CD4-positive, alpha-beta T cell (primary cell): ENCODE measurements at regions not wholly inside any gene's neighbourhood (a gene's known extent, or its start where the extent isn't known, plus 50 kb on each side); places are given as distances from the start of the nearest gene placed in this dataset.

Source experiments
- ATAC-seq: fragments of 200-7000 bp; cut with Tn5 transposase; one replicate; pipeline ENCODE4 v1.10.0; 2022; ENCODE audit warnings: mild to moderate bottlenecking; ENCODE audit not compliant: poor library complexity
- CTCF ChIA-PET: fragments of 350-600 bp; sonication (Branson Sonifier 250); formaldehyde crosslinking; loops from one replicate; lab custom pipeline; 2021; ENCODE audit warnings: antibody characterized with exemption, inconsistent platforms; lab: Charles Lee
- POLR2A ChIA-PET: fragments of 350-600 bp; sonication (Branson Sonifier 250); formaldehyde crosslinking; loops from one replicate; lab custom pipeline; 2021; ENCODE audit warnings: antibody characterized with exemption, inconsistent platforms; lab: Charles Lee
- DNase-seq, 14 experiments: peaks; one replicate each; pipeline ENCODE4 v3.0.0-alpha.2; 2013 to 2020; ENCODE audit warnings: mixed read lengths in 2 of 14
- H3K27ac ChIP-seq, 2 donors: one replicate each; pipeline versions ENCODE4 v1.5.1 to v1.7.0; 2013; ENCODE audit warnings: low read length in 2 of 2, low read depth in 1 of 2, mild to moderate bottlenecking in 1 of 2
- H3K27me3 ChIP-seq, 2 experiments: 1 replicate in 1 of 2; 2 replicates in 1 of 2; pipeline versions ENCODE4 v1.6.1 to v1.7.0; 2013; ENCODE audit warnings: low read length in 2 of 2, control low read depth in 1 of 2, mild to moderate bottlenecking in 1 of 2, moderate library complexity in 1 of 2; ENCODE audit not compliant: insufficient read depth in 2 of 2, control insufficient read depth in 1 of 2
- H3K36me3 ChIP-seq: one replicate; pipeline ENCODE4 v1.6.1; 2013; ENCODE audit warnings: low read length, control low read depth; ENCODE audit not compliant: insufficient read depth
- H3K4me1 ChIP-seq: one replicate; pipeline ENCODE4 v1.6.1; 2013; ENCODE audit warnings: low read length, control low read depth; ENCODE audit not compliant: insufficient read depth
- H3K4me3 ChIP-seq: one replicate; pipeline ENCODE4 v1.5.1; 2013; ENCODE audit warnings: mild to moderate bottlenecking, low read length, moderate library complexity
- H3K9me3 ChIP-seq, 2 experiments: 1 replicate in 1 of 2; 2 replicates in 1 of 2; pipeline versions ENCODE4 v1.6.1 to v1.7.0; 2013; ENCODE audit warnings: low read length in 2 of 2, mild to moderate bottlenecking in 2 of 2, control low read depth in 1 of 2, moderate library complexity in 1 of 2; ENCODE audit not compliant: control insufficient read depth in 1 of 2, insufficient read depth in 1 of 2
- H3K27ac Mint-ChIP-seq: one replicate; pipeline ENCODE4 v1.8.0; 2020; ENCODE audit warnings: mixed read lengths
- H3K27me3 Mint-ChIP-seq: one replicate; pipeline ENCODE4 v1.8.0; 2021; ENCODE audit warnings: mixed read lengths
- H3K36me3 Mint-ChIP-seq: one replicate; pipeline ENCODE4 v1.8.0; 2021; ENCODE audit warnings: low read depth, mixed read lengths
- H3K4me1 Mint-ChIP-seq: one replicate; pipeline ENCODE4 v1.8.0; 2021; ENCODE audit warnings: low read depth, mixed read lengths
- H3K4me3 Mint-ChIP-seq: one replicate; pipeline ENCODE4 v1.8.0; 2020; ENCODE audit warnings: mild to moderate bottlenecking, mixed read lengths
- H3K9me3 Mint-ChIP-seq: one replicate; pipeline ENCODE4 v1.8.0; 2020; ENCODE audit warnings: mixed read lengths
- CTCF ChIP-seq: fragments of 200-600 bp; IDR thresholded peaks from one replicate; pipeline ENCODE4 v1.8.0; 2022; ENCODE audit warnings: antibody characterized with exemption, mild to moderate bottlenecking
- intact Hi-C, 2 experiments: fragments of 100-400 bp; cut with DNase I in 1 of 2; cut with micrococcal nuclease in 1 of 2; formaldehyde crosslinking; loops; one replicate each; pipeline versions ENCODE4 v1.15.1 to v1.9.0; 2023 to 2025; cut with DNase I, micrococcal nuclease

DNA sequence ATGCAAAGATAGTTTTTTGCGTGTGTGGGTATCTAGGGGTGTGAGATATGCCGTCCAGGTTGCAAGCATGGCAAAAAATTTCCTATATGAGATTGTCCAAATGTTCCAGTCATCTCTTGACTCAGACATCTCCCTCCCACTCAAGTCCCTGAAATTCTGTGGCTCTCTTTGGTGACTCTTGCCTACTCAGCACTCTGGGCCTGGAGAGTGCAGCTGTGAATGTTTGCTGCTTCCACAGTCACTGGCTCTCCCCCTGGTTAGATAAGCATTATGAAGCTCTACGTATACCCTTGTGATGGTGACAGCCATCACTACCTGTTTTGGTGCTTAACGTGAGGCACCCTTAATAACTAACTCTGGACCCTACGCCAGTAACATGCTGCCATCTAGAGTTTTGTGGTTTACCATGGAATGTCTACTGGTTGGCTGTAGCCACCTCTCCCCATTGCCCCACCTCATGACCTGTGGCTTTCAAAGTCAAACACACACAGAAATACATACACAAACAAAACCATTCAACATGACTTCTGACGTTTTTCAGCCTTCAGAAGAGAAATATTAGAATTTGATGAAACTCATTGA, 621.9 kb upstream of the CITED2 start:
- H3K4me1 ChIP-seq = no peaks in the 10 kb centered on the region
- Mint-ChIP-seq H3K4me3 (no peak overlapping the region), H3K9me3 (peaks cover 3% of the 10 kb centered on the region), H3K27me3 (no peaks in the 10 kb centered on the region), H3K36me3 (no peaks in the 10 kb centered on the region), H3K4me1 (no peaks in the 10 kb centered on the region), H3K27ac (no peak overlapping the region)
- H3K4me3 ChIP-seq = no peak overlapping the region
- intact Hi-C loops = no loop called here
- peak in 2 of 14 experiments; percentile 3 to 9 for DNase-seq
- H3K36me3 ChIP-seq = no peaks in the 10 kb centered on the region
- ChIA-PET CTCF (no interaction called here), POLR2A (no interaction called here)
- ATAC-seq = no peak
- no peak overlapping the region for H3K27ac ChIP-seq
- no peak for TF ChIP-seq CTCF
- H3K27me3 ChIP-seq = no peaks in the 10 kb centered on the region
- H3K9me3 ChIP-seq = no peaks in the 10 kb centered on the region

DNA sequence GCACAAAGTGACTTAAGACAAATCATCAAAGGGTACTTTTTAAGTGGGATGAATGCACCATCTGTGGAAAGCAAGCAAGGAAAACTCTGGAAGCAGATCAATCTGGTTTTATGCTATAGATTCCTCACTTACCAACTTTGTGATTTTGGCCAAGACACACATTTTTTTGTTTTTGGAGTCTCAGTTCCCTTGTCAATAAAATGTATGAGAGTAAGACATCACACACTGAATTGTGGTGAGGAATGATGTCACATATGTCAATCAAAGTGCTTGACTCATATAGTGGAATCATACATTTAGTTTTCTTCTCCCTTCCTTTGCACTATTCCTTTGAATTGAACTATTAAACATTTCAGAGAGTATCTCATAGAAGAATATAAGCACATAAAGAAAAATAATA, 620.5 kb upstream of the CITED2 start:
- intact Hi-C loops = no loop called here
- POLR2A ChIA-PET = no interaction called here
- Histone ChIP-seq H3K27me3 (no peaks in the 10 kb centered on the region), H3K36me3 (no peaks in the 10 kb centered on the region), H3K9me3 (no peaks in the 10 kb centered on the region), H3K27ac (no peak overlapping the region), H3K4me3 (no peak overlapping the region), H3K4me1 (no peaks in the 10 kb centered on the region)
- H3K4me1 Mint-ChIP-seq = no peaks in the 10 kb centered on the region
- CTCF ChIA-PET = no interaction called here
- no peaks in the 10 kb centered on the region for H3K27me3 Mint-ChIP-seq
- DNase-seq (no peak), ATAC-seq (no peak)
- peaks cover 3% of the 10 kb centered on the region for H3K9me3 Mint-ChIP-seq
- no peaks in the 10 kb centered on the region for H3K36me3 Mint-ChIP-seq
- TF ChIP-seq CTCF = no peak
- no peak overlapping the region for H3K27ac Mint-ChIP-seq
- no peak overlapping the region for H3K4me3 Mint-ChIP-seq

DNA sequence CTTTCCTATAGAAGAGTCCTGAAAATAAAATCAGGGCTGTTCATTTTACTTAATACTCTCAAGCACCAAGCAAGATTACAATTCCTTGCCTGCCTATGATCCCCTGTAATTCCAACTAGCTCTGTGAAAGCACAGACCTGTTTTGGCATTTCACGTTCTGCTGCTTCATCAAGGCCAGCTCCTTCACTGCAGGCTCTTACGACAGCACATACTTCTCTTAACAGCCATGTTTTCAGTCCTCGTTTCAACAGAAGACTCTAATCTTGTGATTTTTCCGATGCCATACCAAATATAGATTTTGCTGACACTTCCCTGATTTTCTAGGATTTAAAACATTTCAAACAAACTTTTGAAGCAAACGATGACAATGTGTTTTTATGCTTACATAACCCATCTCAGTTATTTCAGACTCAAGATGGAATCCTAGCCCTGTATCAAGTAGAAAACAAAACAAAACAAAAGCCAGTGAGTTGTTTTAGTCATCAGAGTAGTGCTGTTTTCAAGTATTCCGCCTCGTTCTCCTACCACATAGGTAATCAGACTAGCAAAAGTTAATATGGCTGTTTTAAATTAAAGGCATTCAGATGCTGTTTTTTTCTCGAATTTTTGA, 616.5 kb upstream of the CITED2 start:
- H3K9me3 ChIP-seq = no peaks in the 10 kb centered on the region
- Mint-ChIP-seq H3K27ac (no peak overlapping the region), H3K4me1 (no peaks in the 10 kb centered on the region), H3K27me3 (peaks cover 6% of the 10 kb centered on the region), H3K9me3 (peaks cover 3% of the 10 kb centered on the region), H3K4me3 (no peak overlapping the region), H3K36me3 (no peaks in the 10 kb centered on the region)
- no peaks in the 10 kb centered on the region for H3K27me3 ChIP-seq
- ATAC-seq = no peak
- H3K36me3 ChIP-seq = no peaks in the 10 kb centered on the region
- no peak for TF ChIP-seq CTCF
- CTCF ChIA-PET = no interaction called here
- no peaks in the 10 kb centered on the region for H3K4me1 ChIP-seq
- H3K4me3 ChIP-seq = no peak overlapping the region
- H3K27ac ChIP-seq = no peak overlapping the region
- intact Hi-C loops = no loop called here
- no peak for DNase-seq
- POLR2A ChIA-PET = interaction anchor here (0.8 kb wide), 1 partner anchor 119 kb away, joined by 3 read pairs; no protein-coding TSS in a partner anchor
